CD8-positive, alpha-beta memory T cell (primary cell): ENCODE measurements at regions not wholly inside any gene's neighbourhood (a gene's known extent, or its start where the extent isn't known, plus 50 kb on each side); places are given as distances from the start of the nearest gene placed in this dataset.

ENCODE experiments used
- CTCF ChIA-PET: fragments of 350-600 bp; sonication (Branson Sonifier 250); formaldehyde crosslinking; loops from one replicate; lab custom pipeline; 2021; ENCODE audit warnings: antibody characterized with exemption; lab: Charles Lee
- POLR2A ChIA-PET: fragments of 350-600 bp; sonication (Branson Sonifier 250); formaldehyde crosslinking; loops from one replicate; lab custom pipeline; 2021; ENCODE audit warnings: antibody characterized with exemption; lab: Charles Lee
- DNase-seq, 5 donors: peaks; one replicate each; pipeline versions ENCODE4 v3.0.0 to v3.0.0-alpha.2; 2020 to 2022; ENCODE audit warnings: mixed read lengths in 1 of 5
- H3K27ac ChIP-seq: one replicate; pipeline ENCODE4 v1.7.0; 2013; ENCODE audit warnings: low read depth, mild to moderate bottlenecking, low read length, moderate library complexity
- H3K27me3 ChIP-seq: 2 replicates; pipeline ENCODE4 v1.7.0; 2013; ENCODE audit warnings: low read length, mild to moderate bottlenecking; ENCODE audit not compliant: insufficient read depth, poor library complexity, severe bottlenecking
- H3K36me3 ChIP-seq: 2 replicates; pipeline ENCODE4 v1.7.0; 2013; ENCODE audit warnings: mild to moderate bottlenecking, low read length, moderate library complexity; ENCODE audit not compliant: insufficient read depth
- H3K4me1 ChIP-seq: 2 replicates; pipeline ENCODE4 v1.7.0; 2013; ENCODE audit warnings: mild to moderate bottlenecking, low read length, moderate library complexity; ENCODE audit not compliant: insufficient read depth
- H3K4me3 ChIP-seq: 2 replicates; pipeline ENCODE4 v1.7.0; 2013; ENCODE audit warnings: mild to moderate bottlenecking, low read length
- H3K9me3 ChIP-seq: 2 replicates; pipeline ENCODE4 v1.7.0; 2013; ENCODE audit warnings: mild to moderate bottlenecking, low read length
- H3K27ac Mint-ChIP-seq, 8 donors: one replicate each; pipeline ENCODE4 v1.8.0; 2020 to 2021; ENCODE audit warnings: mixed read lengths in 8 of 8, mild to moderate bottlenecking in 6 of 8, inconsistent platforms in 3 of 8, moderate library complexity in 3 of 8
- H3K27me3 Mint-ChIP-seq, 2 donors: one replicate each; pipeline ENCODE4 v1.8.0; 2020 to 2021; ENCODE audit warnings: mixed read lengths in 2 of 2, mild to moderate bottlenecking in 1 of 2, moderate library complexity in 1 of 2
- H3K36me3 Mint-ChIP-seq, 3 donors: one replicate each; pipeline ENCODE4 v1.8.0; 2020 to 2021; ENCODE audit warnings: mixed read lengths in 3 of 3, inconsistent platforms in 1 of 3, mild to moderate bottlenecking in 1 of 3
- H3K4me1 Mint-ChIP-seq, 3 donors: one replicate each; pipeline ENCODE4 v1.8.0; 2020 to 2021; ENCODE audit warnings: mixed read lengths in 3 of 3, inconsistent platforms in 1 of 3, mild to moderate bottlenecking in 1 of 3
- H3K4me3 Mint-ChIP-seq, 7 donors: one replicate each; pipeline ENCODE4 v1.8.0; 2020 to 2021; ENCODE audit warnings: mixed read lengths in 7 of 7, mild to moderate bottlenecking in 6 of 7, moderate library complexity in 4 of 7, inconsistent platforms in 2 of 7
- H3K9me3 Mint-ChIP-seq, 5 donors: one replicate each; pipeline ENCODE4 v1.8.0; 2020 to 2022; ENCODE audit warnings: mixed read lengths in 5 of 5, mild to moderate bottlenecking in 3 of 5, moderate library complexity in 2 of 5, inconsistent platforms in 1 of 5

DNA sequence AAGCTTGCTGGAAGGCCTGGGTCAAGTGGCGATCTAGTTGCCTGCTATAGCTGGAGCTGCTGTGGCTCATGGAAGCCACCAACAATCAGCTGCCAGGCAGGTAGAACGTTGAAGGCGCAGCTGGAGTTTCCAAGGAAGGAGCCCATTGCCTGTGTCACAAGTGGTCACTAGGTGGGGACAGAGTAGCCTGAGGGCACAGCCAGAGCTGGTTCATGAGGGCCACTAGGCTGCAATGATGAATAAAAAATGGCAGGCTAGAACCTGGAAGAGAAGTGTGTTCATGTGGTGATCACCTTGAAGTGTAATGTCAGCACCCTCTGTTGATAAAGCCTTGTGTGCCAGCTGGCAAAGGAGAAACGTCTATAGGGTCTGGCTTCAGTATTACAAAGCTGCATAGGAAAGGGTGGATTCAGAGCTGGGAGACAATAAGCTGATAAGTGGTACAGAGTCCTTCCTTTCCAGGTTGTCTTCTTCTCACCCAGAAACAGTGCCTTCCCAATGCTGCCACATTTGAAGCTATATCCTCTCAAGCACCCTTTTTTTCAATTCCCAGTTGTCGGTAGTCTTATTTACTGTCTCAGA is 165.8 kb downstream of the EMP1 start:
- no peak for DNase-seq
- H3K4me1 ChIP-seq: no peaks in the 10 kb centered on the region
- Mint-ChIP-seq H3K9me3 (no peaks in the 10 kb centered on the region), H3K4me3 (no peak overlapping the region), H3K27me3 (peaks cover 13 to 27% of the 10 kb centered on the region in 2 donors), H3K36me3 (no peaks in the 10 kb centered on the region), H3K27ac (no peak overlapping the region), H3K4me1 (no peaks in the 10 kb centered on the region)
- no peaks in the 10 kb centered on the region for H3K9me3 ChIP-seq
- H3K36me3 ChIP-seq: no peaks in the 10 kb centered on the region
- CTCF ChIA-PET: interaction anchor here (0.9 to 1.1 kb wide), 5 partner anchors 8 to 14 kb away, joined by 3 to 5 read pairs (median 3); no protein-coding TSS in a partner anchor
- H3K4me3 ChIP-seq: no peak overlapping the region
- no peak overlapping the region for H3K27ac ChIP-seq
- no peaks in the 10 kb centered on the region for H3K27me3 ChIP-seq
- POLR2A ChIA-PET: no interaction called here

DNA sequence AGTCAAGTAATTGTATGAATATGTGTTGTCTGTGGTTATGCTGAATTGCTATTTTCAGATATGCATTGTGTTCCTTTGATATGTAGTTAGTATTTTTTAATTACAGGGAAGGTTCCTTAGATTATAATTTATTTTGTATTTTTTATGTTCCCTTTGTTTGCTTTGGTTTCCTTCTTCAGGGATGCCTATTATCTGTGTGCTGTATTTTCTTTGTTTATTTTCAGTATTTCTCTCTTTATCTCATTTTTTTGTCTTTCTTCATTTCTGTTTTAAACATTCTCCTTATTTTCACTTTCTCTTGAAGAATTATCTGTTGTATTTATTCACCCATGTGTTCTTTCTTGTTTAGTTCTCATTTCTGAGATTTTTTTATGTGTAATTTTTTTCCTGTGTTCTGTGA is 163.1 kb downstream of the EMP1 start:
- Mint-ChIP-seq H3K27ac (no peak overlapping the region), H3K4me1 (no peaks in the 10 kb centered on the region), H3K27me3 (peaks cover 12 to 26% of the 10 kb centered on the region in 2 donors), H3K4me3 (no peak overlapping the region), H3K36me3 (no peaks in the 10 kb centered on the region), H3K9me3 (no peaks in the 10 kb centered on the region)
- H3K4me1 ChIP-seq: no peaks in the 10 kb centered on the region
- ChIA-PET CTCF (no interaction called here), POLR2A (no interaction called here)
- H3K27me3 ChIP-seq: no peaks in the 10 kb centered on the region
- DNase-seq: no peak
- H3K27ac ChIP-seq: no peak overlapping the region
- no peaks in the 10 kb centered on the region for H3K36me3 ChIP-seq
- no peak overlapping the region for H3K4me3 ChIP-seq
- H3K9me3 ChIP-seq: no peaks in the 10 kb centered on the region

DNA sequence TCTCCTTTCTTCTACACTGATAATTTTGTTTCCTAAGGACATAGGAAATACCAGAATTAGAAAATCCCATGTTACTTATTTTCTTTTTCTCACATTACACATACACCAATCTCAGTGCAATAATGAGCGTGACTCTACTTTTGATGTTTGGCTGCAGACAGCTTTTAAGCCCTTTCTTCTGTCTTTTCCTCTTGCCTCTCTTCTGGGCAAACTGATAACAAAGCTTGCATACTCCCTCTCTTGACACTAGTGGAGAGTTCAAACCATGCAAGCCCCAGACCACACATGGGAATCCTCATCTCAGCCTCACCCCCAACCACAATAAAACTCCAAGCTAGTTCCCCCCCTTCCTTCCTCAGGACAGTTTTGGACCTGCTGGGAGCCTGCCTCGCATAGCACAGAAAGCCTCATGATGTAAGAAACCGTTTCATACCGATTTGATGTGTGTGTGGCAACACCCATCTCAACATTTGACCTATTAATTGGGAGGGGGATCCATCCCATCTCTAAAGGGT is 161.9 kb downstream of the EMP1 start:
- CTCF ChIA-PET: no interaction called here
- Histone ChIP-seq H3K4me3 (no peak overlapping the region), H3K27ac (no peak overlapping the region), H3K4me1 (no peaks in the 10 kb centered on the region), H3K36me3 (no peaks in the 10 kb centered on the region), H3K9me3 (no peaks in the 10 kb centered on the region), H3K27me3 (no peaks in the 10 kb centered on the region)
- Mint-ChIP-seq H3K4me1 (no peaks in the 10 kb centered on the region), H3K27me3 (peaks cover 12 to 26% of the 10 kb centered on the region in 2 donors), H3K9me3 (no peaks in the 10 kb centered on the region), H3K4me3 (no peak overlapping the region), H3K27ac (no peak overlapping the region), H3K36me3 (no peaks in the 10 kb centered on the region)
- POLR2A ChIA-PET: no interaction called here
- DNase-seq: no peak

DNA sequence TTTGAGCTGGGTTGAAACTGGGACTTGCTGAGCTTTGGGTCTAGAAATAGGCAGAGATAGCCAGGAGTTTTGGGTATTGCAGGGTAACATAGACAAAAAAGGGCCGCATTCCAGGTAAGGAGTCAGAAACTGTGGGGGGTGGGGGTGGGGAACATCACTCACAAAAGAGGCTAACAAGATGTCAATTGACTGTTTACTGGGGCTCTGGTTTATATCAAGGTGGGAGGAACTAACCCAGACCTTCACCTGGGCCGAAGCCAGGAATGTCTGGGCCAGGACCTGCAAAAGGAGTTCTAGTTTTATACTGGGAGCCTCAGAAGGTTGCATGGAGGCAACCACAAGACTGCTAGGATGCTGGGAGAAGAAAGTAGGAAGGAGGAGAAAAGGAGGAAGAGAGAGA is 154.4 kb downstream of the EMP1 start:
- Histone ChIP-seq H3K36me3 (no peaks in the 10 kb centered on the region), H3K4me3 (no peak overlapping the region), H3K27me3 (no peaks in the 10 kb centered on the region), H3K9me3 (no peaks in the 10 kb centered on the region), H3K4me1 (no peaks in the 10 kb centered on the region), H3K27ac (no peak overlapping the region)
- ChIA-PET CTCF (no interaction called here), POLR2A (no interaction called here)
- H3K4me1 Mint-ChIP-seq: no peaks in the 10 kb centered on the region
- H3K4me3 Mint-ChIP-seq: no peak overlapping the region
- H3K36me3 Mint-ChIP-seq: no peaks in the 10 kb centered on the region
- H3K27ac Mint-ChIP-seq: no peak overlapping the region
- H3K9me3 Mint-ChIP-seq: peaks cover 0 to 2% (median 0%) of the 10 kb centered on the region in 5 donors
- H3K27me3 Mint-ChIP-seq: peaks cover 9 to 30% of the 10 kb centered on the region in 2 donors
- DNase-seq: no peak

DNA sequence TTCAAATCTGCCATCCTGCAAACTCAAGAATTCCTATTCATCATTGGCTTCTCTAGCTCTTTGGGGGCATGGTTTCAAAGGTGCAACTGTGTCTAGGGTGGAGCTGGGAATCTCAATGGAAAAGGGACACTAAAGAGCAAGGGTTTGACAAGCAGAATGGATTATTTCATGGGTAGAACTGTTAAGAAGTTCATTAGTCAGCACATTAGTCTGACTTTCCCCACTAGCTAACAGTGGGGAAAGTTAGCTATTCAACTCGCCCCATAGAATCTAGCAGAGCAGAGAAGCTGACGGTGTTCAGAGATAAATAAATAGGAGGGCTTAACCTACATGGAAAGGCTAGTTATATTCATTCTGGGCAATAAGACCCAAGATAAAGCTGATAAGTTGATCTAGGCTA is 153.9 kb downstream of the EMP1 start:
- H3K27ac ChIP-seq: no peak overlapping the region
- POLR2A ChIA-PET: no interaction called here

DNA sequence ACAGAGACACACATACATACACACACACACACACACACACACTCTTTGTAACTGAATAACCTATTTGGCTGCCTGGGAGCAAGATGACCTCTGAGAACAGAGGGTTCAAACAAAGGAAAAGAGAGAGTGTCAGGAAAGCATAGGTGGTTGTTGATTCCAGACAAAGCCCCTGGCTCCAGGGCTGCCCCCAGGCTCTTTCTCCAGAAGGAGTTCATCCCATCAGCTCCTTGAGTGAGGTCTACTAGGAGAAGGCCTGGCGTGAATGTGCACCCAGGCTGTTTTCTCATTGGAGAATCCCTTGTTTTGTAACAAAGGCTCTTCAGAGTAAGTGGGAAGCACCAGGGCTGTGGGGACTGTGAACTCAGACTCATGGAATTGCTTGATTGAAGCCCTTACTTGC is 151.9 kb downstream of the EMP1 start:
- ChIA-PET CTCF (interaction anchor here (1.4 kb wide), 1 partner anchor 14 kb away, joined by 5 read pairs; no protein-coding TSS in a partner anchor), POLR2A (no interaction called here)
- H3K27ac Mint-ChIP-seq: no peak overlapping the region
- Histone ChIP-seq H3K4me3 (no peak overlapping the region), H3K9me3 (no peaks in the 10 kb centered on the region), H3K4me1 (no peaks in the 10 kb centered on the region), H3K27me3 (no peaks in the 10 kb centered on the region), H3K27ac (no peak overlapping the region), H3K36me3 (no peaks in the 10 kb centered on the region)
- H3K9me3 Mint-ChIP-seq: peaks cover 0 to 2% (median 0%) of the 10 kb centered on the region in 5 donors
- H3K36me3 Mint-ChIP-seq: no peaks in the 10 kb centered on the region
- DNase-seq: no peak
- H3K4me1 Mint-ChIP-seq: no peaks in the 10 kb centered on the region
- H3K27me3 Mint-ChIP-seq: peaks cover 11 to 38% of the 10 kb centered on the region in 2 donors
- no peak overlapping the region for H3K4me3 Mint-ChIP-seq

More for the DNA sequence above, 153.9 kb downstream of the EMP1 start:
- no peaks in the 10 kb centered on the region for H3K4me1 Mint-ChIP-seq
- CTCF ChIA-PET: no interaction called here
- H3K9me3 ChIP-seq: no peaks in the 10 kb centered on the region
- no peak overlapping the region for H3K27ac Mint-ChIP-seq
- no peaks in the 10 kb centered on the region for H3K4me1 ChIP-seq
- H3K27me3 ChIP-seq: no peaks in the 10 kb centered on the region
- H3K4me3 Mint-ChIP-seq: no peak overlapping the region
- H3K9me3 Mint-ChIP-seq: peaks cover 0 to 2% (median 0%) of the 10 kb centered on the region in 5 donors
- no peaks in the 10 kb centered on the region for H3K36me3 Mint-ChIP-seq
- H3K27me3 Mint-ChIP-seq: peaks cover 9 to 28% of the 10 kb centered on the region in 2 donors
- DNase-seq: no peak
- H3K4me3 ChIP-seq: no peak overlapping the region
- H3K36me3 ChIP-seq: no peaks in the 10 kb centered on the region

DNA sequence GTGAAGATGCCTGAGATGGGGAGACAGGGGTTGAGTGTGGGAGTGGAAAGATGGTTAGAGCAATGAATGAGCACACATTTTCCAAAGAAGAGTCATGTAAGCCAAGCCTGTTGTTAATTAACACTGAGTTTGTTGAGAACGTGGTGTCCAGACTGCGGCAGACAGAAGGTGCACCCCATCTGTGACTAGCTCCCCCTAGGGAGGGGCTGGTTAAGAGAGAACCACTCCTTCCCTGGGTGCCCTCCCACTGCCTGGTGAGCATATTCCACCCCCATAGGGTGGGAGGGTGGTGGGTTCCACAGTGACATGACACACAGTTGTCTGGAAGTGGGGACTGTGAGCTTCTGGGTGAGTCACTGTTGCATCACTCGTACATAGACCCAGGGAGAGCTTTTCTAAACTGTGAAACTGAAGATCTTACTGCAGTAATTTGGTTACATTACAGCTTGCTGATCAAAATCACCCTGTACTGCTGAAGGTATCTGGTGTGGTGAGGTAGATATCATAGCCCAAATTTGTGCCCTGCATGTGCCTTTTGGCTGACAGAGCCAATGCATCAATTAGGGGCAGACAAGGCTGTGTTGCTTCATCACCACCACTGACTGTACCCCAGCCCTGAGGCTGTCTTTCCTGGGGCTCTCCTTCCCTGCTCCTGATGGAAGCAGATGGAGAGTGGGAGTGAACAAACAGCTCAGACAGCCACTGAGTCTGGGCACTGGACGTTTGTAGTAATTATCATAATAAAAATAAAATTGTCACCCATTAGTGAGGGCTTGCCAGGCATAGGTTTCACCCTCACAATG is 150.9 kb downstream of the EMP1 start:
- no peak for DNase-seq
- Histone ChIP-seq H3K27ac (no peak overlapping the region), H3K36me3 (no peaks in the 10 kb centered on the region), H3K9me3 (no peaks in the 10 kb centered on the region), H3K27me3 (no peaks in the 10 kb centered on the region), H3K4me1 (no peaks in the 10 kb centered on the region), H3K4me3 (no peak overlapping the region)
- H3K9me3 Mint-ChIP-seq: peaks cover 0 to 1% (median 0%) of the 10 kb centered on the region in 5 donors
- peaks cover 19 to 38% of the 10 kb centered on the region in 2 donors for H3K27me3 Mint-ChIP-seq
- ChIA-PET POLR2A (no interaction called here), CTCF (interaction anchor here (1.4 kb wide), 1 partner anchor 15 kb away, joined by 5 read pairs; no protein-coding TSS in a partner anchor)
- H3K36me3 Mint-ChIP-seq: no peaks in the 10 kb centered on the region
- H3K4me3 Mint-ChIP-seq: no peak overlapping the region
- no peak overlapping the region for H3K27ac Mint-ChIP-seq
- no peaks in the 10 kb centered on the region for H3K4me1 Mint-ChIP-seq

DNA sequence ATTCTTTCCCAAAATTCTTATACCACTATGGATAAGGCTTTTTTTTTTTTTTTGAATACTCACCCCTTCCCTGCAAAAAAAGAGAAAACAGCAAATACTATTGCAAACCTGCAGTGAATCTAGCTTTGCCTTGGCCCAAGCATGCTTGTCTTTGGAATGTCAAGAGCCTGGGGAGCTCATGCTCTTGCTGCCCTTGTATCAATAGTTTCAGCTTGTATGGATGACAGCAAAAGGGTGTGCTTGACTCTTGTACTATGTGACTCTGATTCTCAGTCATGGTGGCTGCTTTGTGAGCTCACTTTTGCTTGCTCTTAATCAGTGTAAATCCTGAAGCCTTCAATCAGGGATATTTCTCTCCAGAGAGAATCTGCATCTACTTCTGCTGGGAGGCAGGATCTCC is 149.2 kb downstream of the EMP1 start:
- Mint-ChIP-seq H3K27ac (no peak overlapping the region), H3K27me3 (peaks cover 19 to 34% of the 10 kb centered on the region in 2 donors), H3K4me1 (no peaks in the 10 kb centered on the region), H3K9me3 (peaks cover 0 to 3% (median 0%) of the 10 kb centered on the region in 5 donors), H3K4me3 (no peak overlapping the region), H3K36me3 (no peaks in the 10 kb centered on the region)
- no peak overlapping the region for H3K27ac ChIP-seq
- H3K4me1 ChIP-seq: no peaks in the 10 kb centered on the region
- no peak overlapping the region for H3K4me3 ChIP-seq
- CTCF ChIA-PET: interaction anchor here (1.0 kb wide), 1 partner anchor 19 kb away, joined by 3 read pairs; no protein-coding TSS in a partner anchor
- H3K36me3 ChIP-seq: no peaks in the 10 kb centered on the region
- H3K27me3 ChIP-seq: no peaks in the 10 kb centered on the region
- no peaks in the 10 kb centered on the region for H3K9me3 ChIP-seq
- POLR2A ChIA-PET: no interaction called here
- DNase-seq: no peak
